ENCODE measurements at regions not wholly inside any gene's neighbourhood (a gene's known extent, or its start where the extent isn't known, plus 50 kb on each side); places are given as distances from the start of the nearest gene placed in this dataset.
"Not testable (repeated sequence)": the region's sequence is repeated elsewhere in the genome, so short reads cannot be mapped to it uniquely, and the experiment has no call there.

DNA sequence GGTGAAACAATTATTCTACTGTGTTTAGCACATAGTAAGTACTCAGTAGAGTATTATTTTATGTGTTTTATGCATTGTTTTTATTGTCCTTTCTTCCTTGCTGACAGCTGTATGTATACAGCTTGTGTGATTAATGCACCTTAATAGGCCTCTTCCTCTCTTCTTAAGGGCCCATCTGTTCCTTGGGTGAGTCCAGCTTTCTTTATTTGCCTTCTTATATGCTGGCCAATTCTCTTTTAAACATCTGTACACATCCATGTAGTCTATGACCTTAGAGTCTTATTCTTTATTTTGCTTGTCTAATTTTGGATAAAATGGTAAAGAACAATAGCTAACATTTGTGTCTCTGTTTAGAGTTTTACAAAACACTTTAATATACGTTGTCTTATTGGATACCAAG, 333.7 kb upstream of the MEIS1 start:
- TF ChIP-seq, protein P1, sequence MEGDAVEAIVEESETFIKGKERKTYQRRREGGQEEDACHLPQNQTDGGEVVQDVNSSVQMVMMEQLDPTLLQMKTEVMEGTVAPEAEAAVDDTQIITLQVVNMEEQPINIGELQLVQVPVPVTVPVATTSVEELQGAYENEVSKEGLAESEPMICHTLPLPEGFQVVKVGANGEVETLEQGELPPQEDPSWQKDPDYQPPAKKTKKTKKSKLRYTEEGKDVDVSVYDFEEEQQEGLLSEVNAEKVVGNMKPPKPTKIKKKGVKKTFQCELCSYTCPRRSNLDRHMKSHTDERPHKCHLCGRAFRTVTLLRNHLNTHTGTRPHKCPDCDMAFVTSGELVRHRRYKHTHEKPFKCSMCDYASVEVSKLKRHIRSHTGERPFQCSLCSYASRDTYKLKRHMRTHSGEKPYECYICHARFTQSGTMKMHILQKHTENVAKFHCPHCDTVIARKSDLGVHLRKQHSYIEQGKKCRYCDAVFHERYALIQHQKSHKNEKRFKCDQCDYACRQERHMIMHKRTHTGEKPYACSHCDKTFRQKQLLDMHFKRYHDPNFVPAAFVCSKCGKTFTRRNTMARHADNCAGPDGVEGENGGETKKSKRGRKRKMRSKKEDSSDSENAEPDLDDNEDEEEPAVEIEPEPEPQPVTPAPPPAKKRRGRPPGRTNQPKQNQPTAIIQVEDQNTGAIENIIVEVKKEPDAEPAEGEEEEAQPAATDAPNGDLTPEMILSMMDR (IDR thresholded peaks at IDR 0.05), result no peak
- Histone ChIP-seq H4K20me1 (ENCODE audit: insufficient read depth, low read length) (no peaks in the 10 kb centered on the region), H3K36me3 (replicated peaks in 1 of 2; ENCODE audit: control insufficient read depth in 1 of 2, insufficient read depth in 2 of 2, low read length in 2 of 2) (no peaks in the 10 kb centered on the region), H3K27me3 (ENCODE audit: control insufficient read depth in 2 of 2, insufficient read depth in 2 of 2, low read length in 2 of 2) (no peaks in the 10 kb centered on the region), H3K27ac (ENCODE audit: low read depth in 1 of 2, low read length in 2 of 2) (no peak overlapping the region), H2AFZ (ENCODE audit: insufficient read depth, low read depth, low read length, poor library complexity, severe bottlenecking) (no peak overlapping the region), H3K4me2 (replicated peaks; ENCODE audit: extremely low read depth, low read length, poor library complexity, severe bottlenecking) (no peak overlapping the region), H3K9me3 (replicated peaks in 1 of 2; ENCODE audit: control insufficient read depth in 1 of 2, insufficient read depth in 1 of 2, low read length in 2 of 2) (no peaks in the 10 kb centered on the region), H3K9ac (ENCODE audit: insufficient read depth, low read length, poor library complexity, severe bottlenecking) (no peak overlapping the region), H3K79me2 (ENCODE audit: insufficient read depth, low read length) (no peaks in the 10 kb centered on the region), H3K4me1 (ENCODE audit: control insufficient read depth in 1 of 2, insufficient read depth in 2 of 2, low read length in 2 of 2) (no peaks in the 10 kb centered on the region), H3K4me3 (replicated peaks in 1 of 3; ENCODE audit: low read depth in 2 of 3, low read length in 3 of 3) (no peak overlapping the region)
- no peaks in the 10 kb centered on the region for H3K36me3 Mint-ChIP-seq
- WGBS (ENCODE audit: insufficient coverage), result no CpG with 5 or more reads among the region's 1 CpG
- no peak overlapping the region for H3K4me3 Mint-ChIP-seq
- peaks cover 3 to 11% (median 8%) of the 10 kb centered on the region in 7 donors for H3K9me3 Mint-ChIP-seq
- DNase-seq, result no peak
- intact Hi-C loops (cut with micrococcal nuclease), result no loop called here
- no peaks in the 10 kb centered on the region for H3K4me1 Mint-ChIP-seq
- H3K27me3 Mint-ChIP-seq (ENCODE audit: low read depth in 3 of 3), result peaks cover 0 to 5% (median 0%) of the 10 kb centered on the region in 3 donors
- H3K27ac Mint-ChIP-seq, result no peak overlapping the region

GRCh38 chr2:66095820-66096345, 339.0 kb upstream of the MEIS1 start:
- Histone ChIP-seq H3K4me2 (replicated peaks; ENCODE audit: extremely low read depth, low read length, poor library complexity, severe bottlenecking) (no peak overlapping the region), H3K27me3 (ENCODE audit: control insufficient read depth in 2 of 2, insufficient read depth in 2 of 2, low read length in 2 of 2) (no peaks in the 10 kb centered on the region), H3K27ac (ENCODE audit: low read depth in 1 of 2, low read length in 2 of 2) (no peak overlapping the region), H3K79me2 (ENCODE audit: insufficient read depth, low read length) (no peaks in the 10 kb centered on the region), H3K36me3 (replicated peaks in 1 of 2; ENCODE audit: control insufficient read depth in 1 of 2, insufficient read depth in 2 of 2, low read length in 2 of 2) (no peaks in the 10 kb centered on the region), H3K9ac (ENCODE audit: insufficient read depth, low read length, poor library complexity, severe bottlenecking) (no peak overlapping the region), H3K9me3 (replicated peaks in 1 of 2; ENCODE audit: control insufficient read depth in 1 of 2, insufficient read depth in 1 of 2, low read length in 2 of 2) (peaks cover 0 to 3% of the 10 kb centered on the region in 2 donors), H3K4me3 (replicated peaks in 1 of 3; ENCODE audit: low read depth in 2 of 3, low read length in 3 of 3) (no peak overlapping the region), H3K4me1 (ENCODE audit: control insufficient read depth in 1 of 2, insufficient read depth in 2 of 2, low read length in 2 of 2) (no peaks in the 10 kb centered on the region), H4K20me1 (ENCODE audit: insufficient read depth, low read length) (no peaks in the 10 kb centered on the region), H2AFZ (ENCODE audit: insufficient read depth, low read depth, low read length, poor library complexity, severe bottlenecking) (no peak overlapping the region)
- H3K9me3 Mint-ChIP-seq, result peaks cover 4 to 20% (median 11%) of the 10 kb centered on the region in 7 donors
- TF ChIP-seq, protein P1 (IDR thresholded peaks at IDR 0.05), result no peak
- no peak overlapping the region for H3K27ac Mint-ChIP-seq
- no peaks in the 10 kb centered on the region for H3K36me3 Mint-ChIP-seq
- H3K4me3 Mint-ChIP-seq, result no peak overlapping the region
- intact Hi-C loops (cut with micrococcal nuclease), result no loop called here
- peaks cover 0 to 5% (median 3%) of the 10 kb centered on the region in 3 donors for H3K27me3 Mint-ChIP-seq (ENCODE audit: low read depth in 3 of 3)
- whole genome bisulfite sequencing (ENCODE audit: insufficient coverage), result 76% methylated on average over 2 of the region's 6 CpGs
- DNase-seq, result no peak
- no peaks in the 10 kb centered on the region for H3K4me1 Mint-ChIP-seq

GRCh38 chr2:66094689-66095088, 340.2 kb upstream of the MEIS1 start:
- H3K4me2 ChIP-seq (replicated peaks; ENCODE audit: extremely low read depth, low read length, poor library complexity, severe bottlenecking); H3K9me3 ChIP-seq (replicated peaks in 1 of 2; ENCODE audit: control insufficient read depth in 1 of 2, insufficient read depth in 1 of 2, low read length in 2 of 2); DNase-seq; H3K36me3 Mint-ChIP-seq; H3K27ac ChIP-seq (ENCODE audit: low read depth in 1 of 2, low read length in 2 of 2); H3K4me1 Mint-ChIP-seq; H3K4me1 ChIP-seq (ENCODE audit: control insufficient read depth in 1 of 2, insufficient read depth in 2 of 2, low read length in 2 of 2); H3K9ac ChIP-seq (ENCODE audit: insufficient read depth, low read length, poor library complexity, severe bottlenecking); H3K4me3 ChIP-seq (replicated peaks in 1 of 3; ENCODE audit: low read depth in 2 of 3, low read length in 3 of 3); intact Hi-C loops (cut with micrococcal nuclease); H3K36me3 ChIP-seq (replicated peaks in 1 of 2; ENCODE audit: control insufficient read depth in 1 of 2, insufficient read depth in 2 of 2, low read length in 2 of 2); H4K20me1 ChIP-seq (ENCODE audit: insufficient read depth, low read length); H3K27me3 Mint-ChIP-seq (ENCODE audit: low read depth in 3 of 3); H3K79me2 ChIP-seq (ENCODE audit: insufficient read depth, low read length); H3K27me3 ChIP-seq (ENCODE audit: control insufficient read depth in 2 of 2, insufficient read depth in 2 of 2, low read length in 2 of 2); H3K27ac Mint-ChIP-seq; H3K4me3 Mint-ChIP-seq; H2AFZ ChIP-seq (ENCODE audit: insufficient read depth, low read depth, low read length, poor library complexity, severe bottlenecking): not testable (repeated sequence)
- no CpG with 5 or more reads among the region's 2 CpGs for WGBS (ENCODE audit: insufficient coverage)
- H3K9me3 Mint-ChIP-seq, result peaks cover 7 to 20% (median 11%) of the 10 kb centered on the region in 7 donors

All from CD14-positive monocyte (primary cell).